H9 (cell line): ENCODE measurements at regions not wholly inside any gene's neighbourhood (a gene's known extent, or its start where the extent isn't known, plus 50 kb on each side); places are given as distances from the start of the nearest gene placed in this dataset.

Source experiments
- DNase-seq: peaks from one replicate; pipeline ENCODE4 v3.0.0-alpha.2; 2017
- H2AFZ ChIP-seq: one replicate; pipeline ENCODE4 v1.6.1; 2013; ENCODE audit warnings: mild to moderate bottlenecking, low read length, control low read depth, moderate library complexity
- H2AK5ac ChIP-seq: 2 replicates; pipeline ENCODE4 v1.6.1; 2013; ENCODE audit warnings: low read length, control low read depth, mixed read lengths; ENCODE audit not compliant: insufficient read length
- H2BK120ac ChIP-seq: one replicate; pipeline ENCODE4 v1.6.1; 2013; ENCODE audit warnings: low read depth, mild to moderate bottlenecking, low read length, control low read depth, inconsistent platforms; ENCODE audit not compliant: poor library complexity, severe bottlenecking
- H2BK12ac ChIP-seq: 2 replicates; pipeline ENCODE4 v1.6.1; 2013; ENCODE audit warnings: low read length, control low read depth, mixed read lengths, low read depth; ENCODE audit not compliant: insufficient read length
- H2BK15ac ChIP-seq: 2 replicates; pipeline ENCODE4 v1.6.1; 2013; ENCODE audit warnings: low read depth, low read length, control low read depth
- H2BK20ac ChIP-seq: one replicate; pipeline ENCODE4 v1.6.1; 2013; ENCODE audit warnings: low read depth, mild to moderate bottlenecking, low read length, control low read depth, inconsistent platforms; ENCODE audit not compliant: poor library complexity, severe bottlenecking
- H2BK5ac ChIP-seq: 2 replicates; pipeline ENCODE4 v1.6.1; 2013; ENCODE audit warnings: low read length, control low read depth, mixed read lengths; ENCODE audit not compliant: insufficient read length
- H3K14ac ChIP-seq: 2 replicates; pipeline ENCODE4 v1.6.1; 2013; ENCODE audit warnings: low read length, control low read depth; ENCODE audit not compliant: insufficient read depth
- H3K18ac ChIP-seq: 2 replicates; pipeline ENCODE4 v1.6.1; 2013; ENCODE audit warnings: low read depth, mild to moderate bottlenecking, mixed read lengths, low read length, control low read depth; ENCODE audit not compliant: insufficient read length
- H3K23ac ChIP-seq: 2 replicates; pipeline ENCODE4 v1.6.1; 2013; ENCODE audit warnings: low read length, control low read depth, mixed read lengths, low read depth; ENCODE audit not compliant: insufficient read length
- H3K23me2 ChIP-seq: 2 replicates; pipeline ENCODE4 v1.6.1; 2013; ENCODE audit warnings: low read depth, mild to moderate bottlenecking, mixed read lengths, low read length, control low read depth; ENCODE audit not compliant: insufficient read length, poor library complexity, severe bottlenecking
- H3K27ac ChIP-seq: 2 replicates; pipeline ENCODE4 v1.5.1; 2013; ENCODE audit warnings: low read length, control low read depth, mixed read lengths, low read depth; ENCODE audit not compliant: insufficient read length
- H3K27me3 ChIP-seq: 2 replicates; pipeline ENCODE4 v1.6.1; 2013; ENCODE audit warnings: low read length, control low read depth, inconsistent platforms; ENCODE audit not compliant: insufficient read depth
- H3K4ac ChIP-seq: 2 replicates; pipeline ENCODE4 v1.6.1; 2013; ENCODE audit warnings: low read depth, mild to moderate bottlenecking, control low read depth, inconsistent platforms, low read length, moderate library complexity
- H3K4me1 ChIP-seq: 2 replicates; pipeline ENCODE4 v1.6.1; 2013; ENCODE audit warnings: low read length, control low read depth, inconsistent platforms; ENCODE audit not compliant: insufficient read depth
- H3K4me2 ChIP-seq: 2 replicates; pipeline ENCODE4 v1.6.1; 2013; ENCODE audit warnings: low read length, control low read depth, mixed read lengths; ENCODE audit not compliant: insufficient read length, insufficient read depth
- H3K56ac ChIP-seq: 2 replicates; pipeline ENCODE4 v1.6.1; 2013; ENCODE audit warnings: low read depth, mild to moderate bottlenecking, mixed read lengths, low read length, control low read depth; ENCODE audit not compliant: insufficient read length
- H3K79me1 ChIP-seq: 2 replicates; pipeline ENCODE4 v1.6.1; 2013; ENCODE audit warnings: low read depth, mild to moderate bottlenecking, moderate library complexity, low read length, control low read depth, inconsistent platforms; ENCODE audit not compliant: insufficient read depth, poor library complexity, severe bottlenecking
- H3K79me2 ChIP-seq: 2 replicates; pipeline ENCODE4 v1.6.1; 2013; ENCODE audit warnings: low read length, control low read depth, inconsistent platforms; ENCODE audit not compliant: insufficient read depth
- H3K9ac ChIP-seq: 2 replicates; pipeline ENCODE4 v1.6.1; 2013; ENCODE audit warnings: low read length, control low read depth, mixed read lengths; ENCODE audit not compliant: insufficient read length; ENCODE audit errors: extremely low read depth
- H3K9me3 ChIP-seq: one replicate; pipeline ENCODE4 v1.6.1; 2013; ENCODE audit warnings: low read depth, low read length, inconsistent platforms; ENCODE audit not compliant: control insufficient read depth
- H3T11ph ChIP-seq: one replicate; pipeline ENCODE4 v1.6.1; 2013; ENCODE audit warnings: mild to moderate bottlenecking, low read length, control low read depth, inconsistent platforms
- H4K20me1 ChIP-seq: one replicate; pipeline ENCODE4 v1.6.1; 2013; ENCODE audit not compliant: control insufficient read depth, insufficient read length, insufficient read depth
- H4K5ac ChIP-seq: 2 replicates; pipeline ENCODE4 v1.6.1; 2013; ENCODE audit warnings: low read depth, mild to moderate bottlenecking, mixed read lengths, low read length, control low read depth; ENCODE audit not compliant: insufficient read length
- H4K8ac ChIP-seq: replicated peaks from 2 replicates; pipeline ENCODE4 v1.6.1; 2013; ENCODE audit warnings: low read length, control low read depth, mixed read lengths, low read depth; ENCODE audit not compliant: insufficient read length
- H4K91ac ChIP-seq: 2 replicates; pipeline ENCODE4 v1.6.1; 2013; ENCODE audit warnings: low read depth, mild to moderate bottlenecking, moderate library complexity, mixed read lengths, low read length, control low read depth; ENCODE audit not compliant: insufficient read length
- H3K27ac Mint-ChIP-seq, 3 experiments: 2 replicates in 2 of 3; 3 replicates in 1 of 3; pipeline ENCODE4 v1.8.0; 2020 to 2021; ENCODE audit warnings: mixed read lengths in 3 of 3, mild to moderate bottlenecking in 1 of 3, moderate library complexity in 1 of 3
- H3K27me3 Mint-ChIP-seq: 2 replicates; pipeline ENCODE4 v1.8.0; 2021; ENCODE audit warnings: low read depth, mild to moderate bottlenecking, moderate library complexity, mixed read lengths
- H3K36me3 Mint-ChIP-seq, 3 experiments: 2 replicates in 2 of 3; 3 replicates in 1 of 3; pipeline ENCODE4 v1.8.0; 2020 to 2021; ENCODE audit warnings: low read depth in 3 of 3, mixed read lengths in 3 of 3; ENCODE audit not compliant: insufficient read depth in 1 of 3
- H3K4me1 Mint-ChIP-seq, 2 experiments: 2 replicates each; pipeline ENCODE4 v1.8.0; 2020; ENCODE audit warnings: mixed read lengths in 2 of 2
- H3K4me3 Mint-ChIP-seq, 2 experiments: 2 replicates in 1 of 2; 3 replicates in 1 of 2; pipeline ENCODE4 v1.8.0; 2020 to 2021; ENCODE audit warnings: mild to moderate bottlenecking in 2 of 2, mixed read lengths in 2 of 2, moderate library complexity in 1 of 2
- H3K9me3 Mint-ChIP-seq, 2 experiments: 2 replicates in 1 of 2; 3 replicates in 1 of 2; pipeline ENCODE4 v1.8.0; 2020; ENCODE audit warnings: mild to moderate bottlenecking in 2 of 2, mixed read lengths in 2 of 2, moderate library complexity in 1 of 2
- CTCF ChIP-seq: fragments of 200-600 bp; sonication (generic); conservative IDR thresholded peaks from 3 replicates; pipeline ENCODE4 v1.8.0; 2021; ENCODE audit warnings: antibody characterized with exemption, mild to moderate bottlenecking
- WGBS: extraction: QIAGEN DNeasy Blood & Tissue Kit; methylation state at CpG from one replicate; pipeline ENCODE4 v1.1.7; 2013; ENCODE audit warnings: missing lambda C conversion rate, low lambda C conversion rate, mixed read lengths; ENCODE audit not compliant: insufficient read length; ENCODE audit errors: extremely low coverage; 5-methylcytosine and 5-hydroxymethylcytosine counted together

GRCh38 chr2:67656875-67657274 is 259.7 kb downstream of the ETAA1 start:
- H3K4me3 Mint-ChIP-seq = no peak overlapping the region
- H3K27me3 Mint-ChIP-seq = peaks cover 2% of the 10 kb centered on the region
- no peaks in the 10 kb centered on the region for H4K20me1 ChIP-seq
- H3K27ac ChIP-seq = no peak overlapping the region
- no peak overlapping the region for H2BK15ac ChIP-seq
- H2AK5ac ChIP-seq = no peak overlapping the region
- H3K9ac ChIP-seq = no peak overlapping the region
- H3K9me3 ChIP-seq = peaks cover 7% of the 10 kb centered on the region
- H3K14ac ChIP-seq = no peak overlapping the region
- no peaks in the 10 kb centered on the region for H3K23me2 ChIP-seq
- no peak overlapping the region for H3K4me2 ChIP-seq
- no peak overlapping the region for H3K56ac ChIP-seq
- no peak overlapping the region for H2BK20ac ChIP-seq
- H2BK12ac ChIP-seq = no peak overlapping the region
- H3K23ac ChIP-seq = no peak overlapping the region
- no peaks in the 10 kb centered on the region for H3K27me3 ChIP-seq
- H2BK5ac ChIP-seq = no peak overlapping the region
- WGBS = no CpG with 5 or more reads among the region's 4 CpGs
- H3K27ac Mint-ChIP-seq = no peak overlapping the region
- no peak overlapping the region for H3T11ph ChIP-seq
- no peak for TF ChIP-seq CTCF
- H3K4me1 ChIP-seq = no peaks in the 10 kb centered on the region
- peaks cover 8 to 14% (median 8%) of the 10 kb centered on the region in 3 experiments for H3K36me3 Mint-ChIP-seq
- H3K79me1 ChIP-seq = no peaks in the 10 kb centered on the region
- peaks cover 11 to 20% of the 10 kb centered on the region in 2 experiments for H3K9me3 Mint-ChIP-seq
- no peak overlapping the region for H4K91ac ChIP-seq
- H4K8ac ChIP-seq = no peak overlapping the region
- no peak overlapping the region for H2BK120ac ChIP-seq
- no peak overlapping the region for H3K4ac ChIP-seq
- H3K18ac ChIP-seq = no peak overlapping the region
- H2AFZ ChIP-seq = no peak overlapping the region
- peaks cover 0 to 2% of the 10 kb centered on the region in 2 experiments; a peak in 1 of 4 replicates for H3K4me1 Mint-ChIP-seq
- DNase-seq = no peak
- H4K5ac ChIP-seq = no peak overlapping the region
- H3K79me2 ChIP-seq = no peaks in the 10 kb centered on the region
